ENCODE measurements at regions not wholly inside any gene's neighbourhood (a gene's known extent, or its start where the extent isn't known, plus 50 kb on each side); places are given as distances from the start of the nearest gene placed in this dataset.

GRCh38 chr10:29084681-29085307 lies 204.1 kb upstream of the LYZL1 start:
- ATAC-seq, result no peak

DNA sequence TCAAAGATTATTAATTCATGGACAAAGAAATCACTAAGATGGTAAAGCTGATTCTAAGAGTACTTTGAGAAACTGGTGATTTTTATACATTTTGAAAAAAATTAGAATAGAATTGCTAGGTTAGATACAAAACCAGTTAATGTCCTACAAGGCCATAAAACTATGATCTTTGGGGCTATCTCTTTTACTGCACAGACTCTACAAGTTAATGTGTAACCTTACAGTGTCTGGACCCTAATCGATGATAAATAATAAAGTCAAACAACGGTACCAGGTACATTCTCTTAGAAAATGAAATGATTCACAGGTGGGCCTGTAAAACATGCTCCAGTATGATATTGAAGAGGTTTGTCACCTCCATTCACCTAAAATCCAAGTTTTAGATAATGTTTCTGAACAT lies 199.8 kb upstream of the LYZL1 start:
- no peak for ATAC-seq

- ATAC-seq, result no peak
Measured at GRCh38 chr10:29096303-29096824, 192.5 kb upstream of the LYZL1 start.

- no peak for ATAC-seq
Measured at GRCh38 chr10:29098423-29098822, 190.4 kb upstream of the LYZL1 start.

- ATAC-seq, result peak; percentile 54
Measured at GRCh38 chr10:29099001-29099400, 189.9 kb upstream of the LYZL1 start.

GRCh38 chr10:29099415-29099814 lies 189.5 kb upstream of the LYZL1 start:
- ATAC-seq, result no peak

GRCh38 chr10:29100505-29100904 lies 188.4 kb upstream of the LYZL1 start:
- no peak for ATAC-seq

GRCh38 chr10:29102233-29102632 lies 186.6 kb upstream of the LYZL1 start:
- ATAC-seq, result no peak

DNA sequence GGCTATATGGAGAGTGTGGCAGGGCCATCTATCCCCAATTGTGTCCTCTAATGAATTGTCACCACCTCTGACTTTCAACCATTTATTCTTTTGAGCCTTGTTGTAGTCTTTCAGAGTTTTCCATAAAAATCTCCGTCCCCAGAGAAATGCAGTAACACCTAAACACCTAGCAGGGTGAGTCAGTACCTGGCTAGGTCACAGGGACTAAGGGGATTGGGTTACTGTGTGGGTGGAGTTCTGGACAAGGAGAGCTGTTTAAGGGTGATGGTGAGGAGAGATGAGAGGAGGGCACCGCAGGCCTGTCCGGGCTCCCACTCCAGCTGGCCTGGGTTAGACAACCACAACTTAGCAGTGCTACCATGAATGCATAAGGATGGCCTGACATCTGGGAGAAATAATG lies 186.2 kb upstream of the LYZL1 start:
- ATAC-seq, result no peak

- ATAC-seq, result no peak
Measured at GRCh38 chr10:29104661-29105399, 184.0 kb upstream of the LYZL1 start.

- no peak for ATAC-seq
Measured at GRCh38 chr10:29105516-29106215, 183.2 kb upstream of the LYZL1 start.

DNA sequence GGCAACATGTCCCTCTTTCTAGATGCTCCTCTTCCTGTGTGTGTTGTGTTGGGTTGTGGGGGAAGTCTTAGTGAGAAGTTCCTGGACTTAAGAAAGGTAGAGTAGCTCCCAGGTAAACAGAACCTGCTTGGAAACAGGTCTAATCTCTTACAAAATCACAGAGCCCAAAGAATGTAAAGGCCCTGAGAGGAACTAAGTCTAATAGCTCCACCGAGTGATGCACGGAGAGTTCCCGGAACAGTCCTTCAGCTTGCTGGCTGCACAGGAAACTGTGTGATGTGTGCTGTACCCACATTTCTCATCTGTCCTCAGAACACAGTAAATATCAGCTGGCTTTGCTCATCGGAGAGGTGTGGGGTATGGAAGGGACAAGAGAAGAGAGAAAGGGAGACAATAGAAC lies 182.6 kb upstream of the LYZL1 start:
- no peak for ATAC-seq

GRCh38 chr10:29107866-29108498 lies 180.9 kb upstream of the LYZL1 start:
- ATAC-seq, result no peak

GRCh38 chr10:29109707-29110571 lies 178.9 kb upstream of the LYZL1 start:
- no peak for ATAC-seq

DNA sequence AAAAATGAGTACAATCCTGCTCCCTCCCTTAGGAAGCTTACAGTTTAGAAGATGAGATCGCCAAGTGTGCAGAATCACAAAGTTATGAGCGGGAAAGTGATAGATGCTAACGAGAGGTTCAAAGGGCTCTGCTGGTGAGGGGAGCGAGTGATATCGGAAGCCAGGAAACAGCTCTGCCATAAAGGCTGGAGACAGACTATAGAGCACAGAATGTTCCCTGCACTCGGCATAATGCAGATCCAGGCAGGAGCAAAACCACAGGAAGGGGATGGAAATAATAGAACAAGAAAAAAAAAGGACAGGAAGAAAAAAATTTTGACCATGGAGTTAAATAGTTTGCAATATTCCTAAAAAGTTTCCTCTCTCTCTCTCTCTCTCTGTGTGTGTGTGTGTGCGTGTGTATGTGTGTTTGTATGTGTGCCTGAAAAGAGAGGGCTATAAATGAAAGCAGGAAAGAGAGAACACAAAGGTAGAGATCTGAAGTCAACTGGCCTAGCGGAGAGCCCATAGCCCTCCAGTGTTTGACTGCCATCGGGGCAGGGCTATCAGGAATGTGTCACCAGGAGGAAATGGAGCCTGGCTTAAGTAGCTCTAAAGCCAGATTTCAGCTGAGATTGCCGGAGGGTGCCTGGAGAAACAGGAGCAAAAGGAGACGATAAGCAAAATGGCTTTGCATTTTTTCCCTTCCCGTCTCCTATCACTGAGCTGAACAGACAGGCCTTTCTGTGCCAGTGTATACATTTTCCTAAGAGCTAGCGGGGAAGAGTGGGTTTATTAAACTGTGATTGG lies 175.8 kb upstream of the LYZL1 start:
- ATAC-seq, result no peak

DNA sequence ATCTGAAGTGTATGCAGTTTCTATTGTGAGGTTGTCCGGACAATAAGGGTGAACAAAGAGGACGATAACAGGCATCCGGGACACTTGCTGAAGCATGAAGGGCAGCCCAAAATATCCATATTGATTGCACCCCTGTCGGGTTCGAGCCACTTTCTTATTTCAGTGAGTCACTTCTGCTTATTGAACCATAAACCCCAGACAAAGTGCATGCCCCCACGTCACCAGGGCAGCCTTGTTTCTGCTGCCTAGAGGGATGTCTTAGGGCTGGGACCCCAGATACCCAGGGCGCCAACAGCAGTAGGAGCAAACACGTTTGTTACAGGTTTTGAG lies 175.3 kb upstream of the LYZL1 start:
- no peak for ATAC-seq

DNA sequence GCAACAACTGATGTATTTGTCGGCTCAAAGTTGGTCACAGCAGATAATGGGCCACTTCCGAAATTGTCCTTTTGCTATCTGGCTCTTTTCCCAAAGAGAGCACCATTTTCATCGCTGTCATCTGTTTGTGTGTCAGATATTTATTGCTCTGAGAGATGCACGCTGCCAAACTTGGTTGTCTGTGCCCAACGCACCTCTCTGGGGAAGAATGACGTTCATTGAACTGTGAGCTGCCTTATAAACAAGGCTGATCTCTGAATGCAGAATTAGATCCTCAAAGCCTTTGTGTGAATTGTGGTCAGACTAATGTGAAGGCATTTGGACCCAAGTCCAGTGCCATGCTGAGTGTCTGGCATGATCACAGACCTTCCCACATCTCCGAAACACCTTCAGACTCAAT lies 174.7 kb upstream of the LYZL1 start:
- ATAC-seq, result no peak

- ATAC-seq, result no peak
Measured at GRCh38 chr10:29117781-29118180, 171.1 kb upstream of the LYZL1 start.

GRCh38 chr10:29119374-29119773 lies 169.5 kb upstream of the LYZL1 start:
- peak; percentile 20 for ATAC-seq

GRCh38 chr10:29120216-29120615 lies 168.7 kb upstream of the LYZL1 start:
- peak; percentile 74 for ATAC-seq

- no peak for ATAC-seq
Measured at GRCh38 chr10:29124864-29125263, 164.0 kb upstream of the LYZL1 start.

All from esophagus mucosa (tissue), 1 donor.